HCT116 (cell line): ENCODE measurements at regions not wholly inside any gene's neighbourhood (a gene's known extent, or its start where the extent isn't known, plus 50 kb on each side); places are given as distances from the start of the nearest gene placed in this dataset.

ENCODE experiments used
- EZH2 ChIP-seq: fragments of 200-600 bp; sonication (generic); IDR thresholded peaks from 2 replicates; pipeline ENCODE4 v1.6.1; 2017; ENCODE audit warnings: antibody characterized with exemption, mixed run types
- FOSL1 ChIP-seq: IDR thresholded peaks from 2 replicates; pipeline ENCODE4 v1.6.1; 2012; ENCODE audit warnings: low read depth
- TF ChIP-seq, protein P1 (sequence below), 3 experiments: fragments of 200-600 bp in 1 of 3; sonication (generic) in 1 of 3; IDR thresholded peaks in 2 of 3; conservative IDR thresholded peaks in 1 of 3; 2 replicates each; pipeline ENCODE4 v1.5.1; 2012 to 2017; ENCODE audit warnings: low read depth in 2 of 3, low read length in 2 of 3, antibody characterized with exemption in 1 of 3, borderline replicate concordance in 1 of 3, control low read depth in 1 of 3, mild to moderate bottlenecking in 1 of 3, mixed read lengths in 1 of 3, mixed run types in 1 of 3, moderate library complexity in 1 of 3; ENCODE audit not compliant: insufficient read depth in 1 of 3

DNA sequence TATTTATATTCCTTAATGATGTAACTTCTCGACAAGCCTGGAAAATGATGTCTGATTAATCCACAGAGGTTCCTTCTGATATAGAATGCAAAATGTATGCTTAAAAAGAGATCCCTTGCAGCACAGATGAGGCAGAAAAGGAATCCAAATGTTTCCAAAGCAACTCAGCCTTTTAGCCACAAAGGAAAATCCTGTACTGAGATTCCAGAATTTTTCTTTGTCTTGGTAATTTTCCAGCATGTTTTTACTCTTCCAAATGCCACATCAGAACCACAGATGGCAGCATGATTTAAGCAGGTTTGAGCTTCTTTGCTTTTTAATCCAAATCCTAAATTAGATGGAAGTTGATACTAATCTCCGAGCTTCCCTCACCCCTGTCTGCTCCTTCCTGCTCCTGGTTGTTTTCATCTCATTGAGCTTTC, 176.4 kb upstream of the PALMD start:
- TF ChIP-seq EZH2 = no peak
- no peak for TF ChIP-seq FOSL1
- TF ChIP-seq, protein P1, sequence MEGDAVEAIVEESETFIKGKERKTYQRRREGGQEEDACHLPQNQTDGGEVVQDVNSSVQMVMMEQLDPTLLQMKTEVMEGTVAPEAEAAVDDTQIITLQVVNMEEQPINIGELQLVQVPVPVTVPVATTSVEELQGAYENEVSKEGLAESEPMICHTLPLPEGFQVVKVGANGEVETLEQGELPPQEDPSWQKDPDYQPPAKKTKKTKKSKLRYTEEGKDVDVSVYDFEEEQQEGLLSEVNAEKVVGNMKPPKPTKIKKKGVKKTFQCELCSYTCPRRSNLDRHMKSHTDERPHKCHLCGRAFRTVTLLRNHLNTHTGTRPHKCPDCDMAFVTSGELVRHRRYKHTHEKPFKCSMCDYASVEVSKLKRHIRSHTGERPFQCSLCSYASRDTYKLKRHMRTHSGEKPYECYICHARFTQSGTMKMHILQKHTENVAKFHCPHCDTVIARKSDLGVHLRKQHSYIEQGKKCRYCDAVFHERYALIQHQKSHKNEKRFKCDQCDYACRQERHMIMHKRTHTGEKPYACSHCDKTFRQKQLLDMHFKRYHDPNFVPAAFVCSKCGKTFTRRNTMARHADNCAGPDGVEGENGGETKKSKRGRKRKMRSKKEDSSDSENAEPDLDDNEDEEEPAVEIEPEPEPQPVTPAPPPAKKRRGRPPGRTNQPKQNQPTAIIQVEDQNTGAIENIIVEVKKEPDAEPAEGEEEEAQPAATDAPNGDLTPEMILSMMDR (IDR thresholded peaks at IDR 0.05 in 2 of 3, conservative IDR thresholded peaks at IDR 0.05 in 1 of 3; ENCODE audit: borderline replicate concordance in 1 of 3, insufficient read depth in 1 of 3, low read depth in 2 of 3, low read length in 2 of 3) = no peak
